22Rv1 (cell line): ENCODE measurements at regions not wholly inside any gene's neighbourhood (a gene's known extent, or its start where the extent isn't known, plus 50 kb on each side); places are given as distances from the start of the nearest gene placed in this dataset.

Source experiments
- H3K27ac ChIP-seq: fragments of 450-650 bp; 2 replicates; pipeline ENCODE4 v1.5.1; 2017
- ZFX ChIP-seq: fragments of 450-650 bp; IDR thresholded peaks from 2 replicates; pipeline ENCODE4 v1.6.1; 2017; ENCODE audit warnings: antibody characterized with exemption, borderline replicate concordance
- TF ChIP-seq, protein P1 (sequence below): fragments of 450-650 bp; IDR thresholded peaks from 2 replicates; pipeline ENCODE4 v1.5.1; 2017; ENCODE audit warnings: mild to moderate bottlenecking

DNA sequence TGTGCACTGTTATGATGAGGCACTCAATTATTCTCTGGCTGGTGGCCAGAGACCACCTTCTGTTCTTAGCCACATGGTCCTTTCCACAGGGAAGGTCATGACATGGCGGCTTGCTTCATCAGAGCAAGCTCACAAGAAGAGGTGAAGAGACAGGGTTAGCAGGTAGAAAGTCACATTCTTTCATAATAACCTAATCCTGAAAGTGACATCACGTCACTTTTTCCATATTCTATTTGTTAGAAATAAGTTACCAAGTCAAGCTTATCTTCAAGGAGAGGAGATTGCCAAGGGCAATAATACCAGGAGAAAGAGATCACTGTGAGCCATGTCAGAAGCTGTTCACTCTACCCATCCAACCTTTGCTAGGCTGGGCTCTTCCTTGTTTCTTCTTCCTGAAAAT lies 139.4 kb downstream of the OSR1 start:
- no peak overlapping the region for H3K27ac ChIP-seq
- TF ChIP-seq, protein P1, sequence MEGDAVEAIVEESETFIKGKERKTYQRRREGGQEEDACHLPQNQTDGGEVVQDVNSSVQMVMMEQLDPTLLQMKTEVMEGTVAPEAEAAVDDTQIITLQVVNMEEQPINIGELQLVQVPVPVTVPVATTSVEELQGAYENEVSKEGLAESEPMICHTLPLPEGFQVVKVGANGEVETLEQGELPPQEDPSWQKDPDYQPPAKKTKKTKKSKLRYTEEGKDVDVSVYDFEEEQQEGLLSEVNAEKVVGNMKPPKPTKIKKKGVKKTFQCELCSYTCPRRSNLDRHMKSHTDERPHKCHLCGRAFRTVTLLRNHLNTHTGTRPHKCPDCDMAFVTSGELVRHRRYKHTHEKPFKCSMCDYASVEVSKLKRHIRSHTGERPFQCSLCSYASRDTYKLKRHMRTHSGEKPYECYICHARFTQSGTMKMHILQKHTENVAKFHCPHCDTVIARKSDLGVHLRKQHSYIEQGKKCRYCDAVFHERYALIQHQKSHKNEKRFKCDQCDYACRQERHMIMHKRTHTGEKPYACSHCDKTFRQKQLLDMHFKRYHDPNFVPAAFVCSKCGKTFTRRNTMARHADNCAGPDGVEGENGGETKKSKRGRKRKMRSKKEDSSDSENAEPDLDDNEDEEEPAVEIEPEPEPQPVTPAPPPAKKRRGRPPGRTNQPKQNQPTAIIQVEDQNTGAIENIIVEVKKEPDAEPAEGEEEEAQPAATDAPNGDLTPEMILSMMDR, result no peak
- TF ChIP-seq ZFX, result no peak

DNA sequence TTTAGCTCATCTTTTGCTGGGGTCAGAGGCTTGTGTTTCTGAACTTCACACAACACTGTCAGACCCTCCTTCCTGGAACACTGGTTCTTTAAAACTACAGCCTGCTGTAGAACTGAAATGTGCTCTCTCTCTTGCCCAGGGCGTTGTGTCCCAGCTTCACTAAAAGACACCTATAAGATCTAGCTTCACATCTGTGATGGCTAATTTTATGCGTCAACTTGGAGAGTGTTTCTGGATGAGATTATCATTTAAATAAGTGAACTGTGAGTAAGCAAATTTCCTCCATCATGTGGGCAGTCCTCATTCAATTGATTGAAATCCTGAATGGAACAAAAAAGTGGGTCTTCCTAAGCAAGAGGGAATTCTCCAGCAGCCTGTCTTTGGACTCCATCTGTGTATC lies 140.3 kb downstream of the OSR1 start:
- H3K27ac ChIP-seq, result no peak overlapping the region
- no peak for TF ChIP-seq ZFX
- TF ChIP-seq, protein P1, result no peak

- TF ChIP-seq, protein P1, result no peak
- TF ChIP-seq ZFX, result no peak
- no peak overlapping the region for H3K27ac ChIP-seq
These were observed 141.5 kb downstream of the OSR1 start for GRCh38 chr2:19216676-19217602.

GRCh38 chr2:19216238-19216637 lies 142.2 kb downstream of the OSR1 start:
- no peak overlapping the region for H3K27ac ChIP-seq
- TF ChIP-seq, protein P1, result no peak
- no peak for TF ChIP-seq ZFX

GRCh38 chr2:19214682-19215391 lies 143.6 kb downstream of the OSR1 start:
- TF ChIP-seq ZFX, result no peak
- TF ChIP-seq, protein P1, result no peak
- no peak overlapping the region for H3K27ac ChIP-seq

DNA sequence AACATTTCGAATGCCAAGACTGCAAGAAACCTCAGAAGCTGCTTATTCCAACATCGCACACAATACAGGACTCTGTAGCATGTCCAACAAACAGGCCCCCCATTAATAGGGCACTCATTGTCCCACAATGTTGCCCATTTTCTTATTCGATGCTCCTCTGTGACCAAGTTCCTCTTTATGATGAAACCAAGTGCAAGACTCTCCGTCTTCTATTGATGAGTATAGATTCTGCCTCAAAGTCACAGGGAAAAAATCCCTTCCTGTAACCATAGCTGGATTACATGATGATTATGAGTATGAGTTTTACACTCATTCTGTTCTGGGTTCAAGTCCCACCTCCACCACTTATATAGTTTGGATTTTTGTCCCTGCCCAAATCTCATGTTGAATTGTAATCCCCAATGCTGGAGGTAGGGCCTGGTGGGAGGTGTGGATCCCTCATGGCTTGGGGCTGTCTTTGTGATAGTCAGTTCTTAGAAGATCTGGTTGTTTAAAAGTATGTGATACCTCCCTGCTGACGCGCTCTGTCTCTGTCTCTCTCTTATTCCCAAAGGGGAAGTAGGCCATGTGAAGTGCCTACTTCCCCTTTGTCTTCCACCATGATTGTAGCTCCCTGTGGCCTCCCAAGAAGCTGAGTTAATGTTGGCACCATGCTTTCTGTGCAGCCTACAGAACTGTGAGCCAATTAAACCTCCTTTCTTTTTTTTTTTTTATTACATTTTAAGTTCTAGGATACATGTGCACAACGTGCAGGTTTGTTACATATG lies 148.7 kb downstream of the OSR1 start:
- H3K27ac ChIP-seq, result no peak overlapping the region
- TF ChIP-seq ZFX, result no peak
- TF ChIP-seq, protein P1, result no peak
